ENCODE measurements at regions not wholly inside any gene's neighbourhood (a gene's known extent, or its start where the extent isn't known, plus 50 kb on each side); places are given as distances from the start of the nearest gene placed in this dataset.

DNA sequence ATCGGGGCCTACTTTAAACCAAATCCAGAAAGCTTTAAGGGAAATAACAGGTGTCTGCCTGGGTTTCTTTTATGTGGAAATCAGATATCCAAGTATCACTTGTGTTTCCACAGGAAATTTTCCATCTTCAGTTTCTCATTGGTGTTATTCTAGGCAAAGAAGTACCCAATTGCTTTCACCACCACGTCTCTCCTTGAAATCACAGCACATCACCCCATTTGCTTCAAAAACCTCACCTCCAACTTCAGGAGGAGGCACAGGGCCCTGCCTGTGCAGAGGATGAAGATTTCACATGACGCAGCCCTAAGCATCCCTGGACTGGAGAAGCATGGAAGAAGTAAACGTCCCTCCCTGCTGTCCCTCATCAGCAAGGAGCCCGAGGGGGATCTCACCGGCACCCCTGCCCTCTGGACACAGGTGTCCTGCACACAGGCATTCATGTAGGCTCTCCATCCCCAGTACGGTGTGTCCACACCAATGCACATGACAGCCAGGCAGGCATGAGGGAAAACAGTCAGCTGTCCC, 182.3 kb downstream of the TBXT start:
- no peak for DNase-seq

- no peak for DNase-seq
Observed at GRCh38 chr6:165984729-165985275, 182.8 kb downstream of the TBXT start.

GRCh38 chr6:165983112-165984072, 184.3 kb downstream of the TBXT start:
- no peak for DNase-seq

- no peak for DNase-seq
Observed at GRCh38 chr6:165978476-165978875, 189.2 kb downstream of the TBXT start.

GRCh38 chr6:165976684-165977083, 191.0 kb downstream of the TBXT start:
- DNase-seq = no peak

GRCh38 chr6:165974817-165975216, 192.8 kb downstream of the TBXT start:
- DNase-seq = no peak

DNA sequence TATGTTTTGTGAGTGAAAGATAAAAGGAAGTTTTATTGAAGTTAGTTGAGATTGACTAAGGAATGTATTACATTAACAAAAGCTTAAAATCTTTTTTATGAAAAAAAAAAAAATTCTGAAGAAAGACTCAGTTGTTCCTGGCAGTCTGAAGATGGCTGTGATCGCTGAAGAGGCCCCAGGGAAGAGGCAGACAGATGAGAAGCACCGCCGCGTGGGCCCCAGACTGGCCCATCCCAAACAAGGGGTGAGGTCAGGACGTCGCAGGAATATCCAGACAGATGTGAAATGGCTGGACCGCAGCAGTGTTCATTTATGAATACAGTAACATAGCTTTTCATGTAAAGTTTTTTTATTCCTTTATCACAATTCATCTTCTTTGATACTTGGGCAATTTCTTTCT, 194.2 kb downstream of the TBXT start:
- DNase-seq = no peak

GRCh38 chr6:165972139-165972802, 195.4 kb downstream of the TBXT start:
- DNase-seq = no peak

- no peak for DNase-seq
Observed at GRCh38 chr6:165971202-165971601, 196.4 kb downstream of the TBXT start.

GRCh38 chr6:165970001-165970400, 197.7 kb downstream of the TBXT start:
- DNase-seq = no peak

GRCh38 chr6:165969184-165969583, 198.5 kb downstream of the TBXT start:
- DNase-seq = no peak

DNA sequence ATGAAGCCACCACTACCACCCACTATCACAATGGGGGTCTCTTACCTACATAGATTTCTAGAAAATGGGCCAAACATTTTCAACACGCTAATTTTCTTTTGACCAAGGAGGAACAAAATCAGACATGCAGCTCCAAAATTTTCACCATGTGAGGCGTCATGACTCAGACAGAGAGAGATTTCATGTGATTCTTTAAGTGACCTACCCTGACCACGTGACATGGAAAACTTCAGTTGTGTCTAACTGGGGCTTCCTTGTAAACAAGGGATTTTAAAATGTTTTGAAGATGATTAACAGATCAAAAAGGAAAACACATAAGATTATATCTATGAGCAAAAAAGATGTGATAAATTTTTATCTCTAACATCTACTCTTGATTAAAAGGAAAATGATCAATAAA, 199.2 kb downstream of the TBXT start:
- DNase-seq = no peak

GRCh38 chr6:165967810-165968407, 199.7 kb downstream of the TBXT start:
- no peak for DNase-seq

DNA sequence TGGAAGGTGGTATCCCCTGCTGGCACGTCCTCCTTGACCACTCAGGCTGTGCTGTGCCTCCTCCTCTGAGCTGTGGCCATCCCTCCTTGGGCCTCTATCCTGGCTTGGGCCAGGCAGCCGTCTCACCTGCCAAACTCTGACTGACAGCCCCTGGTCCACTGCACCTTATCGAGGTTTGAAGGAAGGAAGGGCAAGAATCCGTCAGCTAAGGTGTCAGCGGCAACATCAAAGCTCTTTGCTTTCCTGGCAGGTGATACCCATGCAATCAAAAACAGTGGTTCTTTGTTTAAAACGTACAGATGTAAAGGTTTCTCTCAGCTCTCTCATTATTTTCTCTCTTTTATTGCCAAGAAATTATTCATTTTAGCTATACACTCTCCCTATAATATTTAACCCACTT, 203.9 kb downstream of the TBXT start:
- no peak for DNase-seq

DNA sequence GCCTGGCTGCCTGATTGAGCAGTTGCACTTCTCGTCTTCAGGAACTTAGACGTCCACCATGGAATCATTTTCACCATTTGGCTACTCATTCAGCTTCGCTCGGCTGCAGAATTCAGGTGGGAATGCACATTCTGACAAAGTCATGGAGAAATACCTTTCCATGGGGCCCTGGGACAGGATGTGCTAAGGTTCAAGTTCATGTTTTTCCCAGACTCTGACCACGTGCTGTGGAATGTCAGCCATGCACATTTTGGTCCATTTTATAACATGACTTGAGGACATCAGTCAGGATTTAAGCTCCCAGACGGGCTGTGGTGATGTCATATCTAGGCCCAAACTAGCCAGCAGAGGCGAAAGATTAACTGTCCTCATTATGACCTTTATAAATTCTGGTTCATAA, 205.3 kb downstream of the TBXT start:
- no peak for DNase-seq

DNA sequence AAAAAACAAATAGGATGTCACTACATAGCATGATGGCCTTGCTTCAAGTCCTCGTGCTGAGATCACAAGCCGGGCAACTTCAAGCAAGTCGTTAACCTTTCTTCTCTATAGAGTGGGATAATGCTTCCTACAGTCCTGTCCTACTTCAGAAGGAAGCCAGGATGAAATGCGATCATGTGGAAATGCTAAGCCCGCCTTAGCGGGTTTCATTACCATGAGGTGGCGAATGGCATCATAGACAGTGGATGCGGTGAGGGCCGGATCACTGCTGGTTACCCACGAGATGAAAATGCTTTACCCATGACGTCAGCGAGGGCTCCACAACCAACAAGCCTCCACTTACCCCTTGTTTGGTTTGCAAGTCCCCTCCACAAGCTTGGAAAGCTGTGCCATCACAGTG, 206.4 kb downstream of the TBXT start:
- no peak for DNase-seq

DNA sequence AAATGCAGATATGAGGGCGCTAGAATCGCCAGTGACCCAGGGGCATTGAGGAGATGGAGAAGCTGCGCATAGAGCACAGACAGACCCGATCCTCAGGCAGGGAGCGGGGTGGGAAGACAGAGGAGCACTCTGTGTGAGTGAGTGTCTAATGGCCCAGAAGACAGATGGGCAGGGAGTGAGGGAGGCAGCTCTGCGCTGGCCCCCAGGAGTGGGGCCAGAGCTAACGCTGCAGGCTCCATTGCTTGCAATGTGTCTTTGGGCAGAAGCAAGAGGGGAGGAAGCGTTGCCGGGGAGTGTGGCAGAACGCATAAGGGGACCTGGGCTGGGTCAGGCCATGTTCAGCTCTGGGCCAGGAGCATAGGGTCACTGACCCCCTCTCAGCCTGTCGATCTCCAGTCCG, 207.0 kb downstream of the TBXT start:
- DNase-seq = no peak

GRCh38 chr6:165959627-165960026, 208.0 kb downstream of the TBXT start:
- DNase-seq = no peak

- no peak for DNase-seq
Observed at GRCh38 chr6:165956874-165957273, 210.8 kb downstream of the TBXT start.

DNA sequence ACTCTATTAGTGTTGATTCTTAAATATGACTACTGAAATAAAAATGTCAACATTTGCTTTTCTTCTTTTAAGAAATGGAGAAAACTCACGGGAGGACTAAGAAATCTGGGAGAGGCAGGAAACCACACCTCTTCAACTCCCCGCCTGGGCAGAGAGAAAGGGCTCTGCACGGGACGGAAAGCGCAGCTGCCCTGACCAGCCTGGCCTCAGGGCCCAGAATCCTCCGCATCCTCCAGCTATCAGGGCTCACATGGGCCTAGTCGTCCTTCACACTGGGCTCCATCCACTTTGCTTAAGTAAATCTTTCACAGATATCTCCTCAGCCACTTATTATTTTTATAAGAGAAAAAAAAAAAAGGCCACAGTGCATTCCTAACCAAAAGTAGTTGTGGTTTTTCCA, 215.1 kb downstream of the TBXT start:
- DNase-seq = no peak

DNA sequence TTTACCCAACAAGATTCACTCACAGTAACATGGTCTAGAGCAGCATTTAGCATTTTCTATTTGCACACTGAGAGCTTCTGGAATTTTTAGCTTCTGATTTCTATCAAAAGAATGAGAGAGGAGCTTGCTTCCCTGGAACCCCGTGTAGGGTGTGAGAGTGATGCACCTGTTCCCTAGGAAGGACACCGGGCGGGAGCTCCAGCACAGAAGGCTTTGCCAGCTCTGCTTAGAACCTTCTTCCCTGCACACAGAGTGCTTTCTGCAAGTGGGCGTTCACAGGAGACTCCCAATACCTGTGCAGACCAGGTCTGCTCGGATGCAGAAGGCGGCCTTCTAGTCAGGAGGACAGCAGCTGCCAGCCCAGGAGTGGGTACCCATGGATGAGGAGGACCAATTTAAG, 217.3 kb downstream of the TBXT start:
- no peak for DNase-seq

GRCh38 chr6:165949324-165949723, 218.3 kb downstream of the TBXT start:
- DNase-seq = no peak

DNA sequence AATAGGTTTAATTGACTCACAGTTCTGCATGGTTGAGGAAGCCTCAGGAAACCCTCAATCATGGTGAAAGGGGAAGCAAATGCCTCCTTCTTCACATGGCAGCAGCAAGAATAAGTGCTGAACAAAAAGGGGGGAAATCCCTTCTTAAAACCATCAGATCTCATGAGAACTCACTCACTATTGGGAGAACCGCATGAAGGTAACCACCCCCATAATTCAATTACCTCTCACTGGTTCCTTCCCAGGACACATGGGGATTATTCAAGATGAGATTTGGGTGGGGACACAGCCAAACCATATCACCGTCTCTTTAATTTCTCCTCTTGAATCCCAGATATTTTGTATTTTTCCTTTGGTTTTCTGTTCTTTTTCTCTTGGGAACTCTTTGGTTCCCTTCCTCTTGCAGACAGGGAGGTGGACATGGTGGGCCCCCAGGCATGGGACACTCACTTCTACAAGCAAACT, 223.6 kb downstream of the TBXT start:
- no peak for DNase-seq

Measured in stimulated activated CD4-positive, alpha-beta T cell treated with anti-CD3 and anti-CD28 coated beads, Interleukin-12 subunit alpha, Interleukin-12 subunit beta, amount 100 ng/mL, for 4 hours (primary cell).